Activated B cell treated with CpG ODN at 0.5 μM for 24 hours (primary cell): ENCODE measurements at regions not wholly inside any gene's neighbourhood (a gene's known extent, or its start where the extent isn't known, plus 50 kb on each side); places are given as distances from the start of the nearest gene placed in this dataset.

ENCODE experiments used
- ATAC-seq: fragments of 200-7000 bp; cut with Tn5 transposase; one replicate; pipeline ENCODE4 v1.10.0; 2021; ENCODE audit warnings: low read depth, mild to moderate bottlenecking, moderate library complexity
- CTCF ChIA-PET: fragments of 350-600 bp; sonication (Branson Sonifier 250); formaldehyde crosslinking; loops from one replicate; lab custom pipeline; 2021; ENCODE audit warnings: antibody characterized with exemption; lab: Charles Lee
- POLR2A ChIA-PET: fragments of 350-600 bp; sonication (Branson Sonifier 250); formaldehyde crosslinking; loops from one replicate; lab custom pipeline; 2021; ENCODE audit warnings: antibody characterized with exemption; lab: Charles Lee
- DNase-seq: peaks from one replicate; pipeline ENCODE4 v3.0.0; 2022
- H3K27ac Mint-ChIP-seq: one replicate; pipeline ENCODE4 v1.8.0; 2020; ENCODE audit warnings: mixed read lengths
- H3K27me3 Mint-ChIP-seq: one replicate; pipeline ENCODE4 v1.8.0; 2021; ENCODE audit warnings: mixed read lengths
- H3K36me3 Mint-ChIP-seq: one replicate; pipeline ENCODE4 v1.8.0; 2021; ENCODE audit warnings: low read depth, mixed read lengths
- H3K4me1 Mint-ChIP-seq: one replicate; pipeline ENCODE4 v1.8.0; 2021; ENCODE audit warnings: mixed read lengths
- H3K4me3 Mint-ChIP-seq: one replicate; pipeline ENCODE4 v1.8.0; 2020; ENCODE audit warnings: mild to moderate bottlenecking, mixed read lengths
- H3K9me3 Mint-ChIP-seq: one replicate; pipeline ENCODE4 v1.8.0; 2020; ENCODE audit warnings: mixed read lengths
- CTCF ChIP-seq: fragments of 200-600 bp; IDR thresholded peaks from one replicate; pipeline ENCODE4 v1.8.0; 2022; ENCODE audit warnings: antibody characterized with exemption, mild to moderate bottlenecking
- intact Hi-C: fragments of 100-400 bp; cut with micrococcal nuclease; formaldehyde crosslinking; loops from one replicate; pipeline ENCODE4 v1.15.1; 2024

- CTCF ChIA-PET = no interaction called here
- POLR2A ChIA-PET = no interaction called here
- H3K36me3 Mint-ChIP-seq = no peaks in the 10 kb centered on the region
Measured at GRCh38 chr2:19292007-19292406, 66.4 kb downstream of the OSR1 start.

GRCh38 chr2:19288291-19288690 is 70.1 kb downstream of the OSR1 start:
- H3K27ac Mint-ChIP-seq = no peak overlapping the region
- TF ChIP-seq CTCF = no peak
- DNase-seq (no peak), ATAC-seq (no peak)
- intact Hi-C loops = no loop called here
- no peaks in the 10 kb centered on the region for H3K27me3 Mint-ChIP-seq
- no peaks in the 10 kb centered on the region for H3K36me3 Mint-ChIP-seq
- CTCF ChIA-PET = no interaction called here
- POLR2A ChIA-PET = no interaction called here
- H3K9me3 Mint-ChIP-seq = no peaks in the 10 kb centered on the region
- no peaks in the 10 kb centered on the region for H3K4me1 Mint-ChIP-seq
- H3K4me3 Mint-ChIP-seq = no peak overlapping the region

More at GRCh38 chr2:19292007-19292406, 66.4 kb downstream of the OSR1 start:
- Mint-ChIP-seq H3K27ac (no peak overlapping the region), H3K4me3 (no peak overlapping the region), H3K9me3 (no peaks in the 10 kb centered on the region), H3K27me3 (no peaks in the 10 kb centered on the region), H3K4me1 (no peaks in the 10 kb centered on the region)
- DNase-seq (no peak), ATAC-seq (no peak)
- TF ChIP-seq CTCF = no peak
- intact Hi-C loops = no loop called here

GRCh38 chr2:19287324-19287723 is 71.1 kb downstream of the OSR1 start:
- H3K27ac Mint-ChIP-seq = no peak overlapping the region
- no peaks in the 10 kb centered on the region for H3K36me3 Mint-ChIP-seq
- H3K27me3 Mint-ChIP-seq = no peaks in the 10 kb centered on the region
- H3K9me3 Mint-ChIP-seq = no peaks in the 10 kb centered on the region
- CTCF ChIA-PET = no interaction called here
- POLR2A ChIA-PET = no interaction called here
- DNase-seq = no peak
- H3K4me3 Mint-ChIP-seq = no peak overlapping the region
- TF ChIP-seq CTCF = no peak
- ATAC-seq = no peak
- intact Hi-C loops = no loop called here
- H3K4me1 Mint-ChIP-seq = no peaks in the 10 kb centered on the region

GRCh38 chr2:19282305-19282704 is 76.1 kb downstream of the OSR1 start:
- ChIA-PET POLR2A (no interaction called here), CTCF (no interaction called here)
- TF ChIP-seq CTCF = no peak
- ATAC-seq (no peak), DNase-seq (no peak)
- Mint-ChIP-seq H3K4me3 (no peak overlapping the region), H3K27ac (no peak overlapping the region), H3K4me1 (no peaks in the 10 kb centered on the region), H3K36me3 (no peaks in the 10 kb centered on the region), H3K9me3 (peaks cover 6% of the 10 kb centered on the region), H3K27me3 (no peaks in the 10 kb centered on the region)
- intact Hi-C loops = no loop called here

GRCh38 chr2:19274439-19274838 is 84.0 kb downstream of the OSR1 start:
- POLR2A ChIA-PET = no interaction called here
- H3K9me3 Mint-ChIP-seq = peaks cover 4% of the 10 kb centered on the region
- no peak overlapping the region for H3K4me3 Mint-ChIP-seq
- ATAC-seq (no peak), DNase-seq (no peak)
- no peak for TF ChIP-seq CTCF
- intact Hi-C loops = no loop called here
- H3K27ac Mint-ChIP-seq = no peak overlapping the region
- H3K27me3 Mint-ChIP-seq = no peaks in the 10 kb centered on the region
- H3K36me3 Mint-ChIP-seq = no peaks in the 10 kb centered on the region
- H3K4me1 Mint-ChIP-seq = no peaks in the 10 kb centered on the region
- CTCF ChIA-PET = interaction anchor here (1.1 kb wide), 1 partner anchor 27 kb away, joined by 3 read pairs; no protein-coding TSS in a partner anchor
